C4-2B (cell line): ENCODE measurements at regions not wholly inside any gene's neighbourhood (a gene's known extent, or its start where the extent isn't known, plus 50 kb on each side); places are given as distances from the start of the nearest gene placed in this dataset.

Experiments
- H3K27ac ChIP-seq: fragments of 450-650 bp; 2 replicates; pipeline ENCODE4 v1.5.1; 2017
- CTCF ChIP-seq: fragments of 450-650 bp; conservative IDR thresholded peaks from 2 replicates; pipeline ENCODE4 v1.5.1; 2017; ENCODE audit warnings: mild to moderate bottlenecking
- ZFX ChIP-seq: fragments of 450-650 bp; IDR thresholded peaks from 2 replicates; pipeline ENCODE4 v1.6.1; 2017

- TF ChIP-seq ZFX (no peak), CTCF (no peak)
- no peak overlapping the region for H3K27ac ChIP-seq
These were observed 1219.0 kb downstream of the ARAP2 start for GRCh38 chr4:35025152-35025834.

- no peak overlapping the region for H3K27ac ChIP-seq
- TF ChIP-seq ZFX: no peak
- TF ChIP-seq CTCF: no peak
These were observed 1206.1 kb downstream of the ARAP2 start for GRCh38 chr4:35038079-35038805.

GRCh38 chr4:35038845-35039244 lies 1205.5 kb downstream of the ARAP2 start:
- TF ChIP-seq CTCF (no peak), ZFX (no peak)
- H3K27ac ChIP-seq: no peak overlapping the region

- TF ChIP-seq ZFX: no peak
- TF ChIP-seq CTCF: no peak
These were observed 1191.8 kb downstream of the ARAP2 start for GRCh38 chr4:35052546-35052945.

GRCh38 chr4:35063031-35063570 lies 1181.2 kb downstream of the ARAP2 start:
- TF ChIP-seq ZFX (no peak), CTCF (no peak)
- no peak overlapping the region for H3K27ac ChIP-seq

More at GRCh38 chr4:35052546-35052945, 1191.8 kb downstream of the ARAP2 start:
- H3K27ac ChIP-seq: no peak overlapping the region

GRCh38 chr4:35066406-35066805 lies 1177.9 kb downstream of the ARAP2 start:
- TF ChIP-seq CTCF (no peak), ZFX (no peak)
- H3K27ac ChIP-seq: no peak overlapping the region

GRCh38 chr4:35080799-35081198 lies 1163.5 kb downstream of the ARAP2 start:
- TF ChIP-seq ZFX: no peak
- TF ChIP-seq CTCF: no peak

More at GRCh38 chr4:35080799-35081198, 1163.5 kb downstream of the ARAP2 start:
- no peak overlapping the region for H3K27ac ChIP-seq
